ENCODE measurements at regions not wholly inside any gene's neighbourhood (a gene's known extent, or its start where the extent isn't known, plus 50 kb on each side); places are given as distances from the start of the nearest gene placed in this dataset.

GRCh38 chr11:127471662-127472061, 471.1 kb upstream of the KIRREL3 start:
- TF ChIP-seq CTCF (IDR thresholded peaks at IDR 0.05): no peak
- H3K27me3 ChIP-seq: no peaks in the 10 kb centered on the region

GRCh38 chr11:127470306-127470884, 469.8 kb upstream of the KIRREL3 start:
- Histone ChIP-seq H3K27me3 (no peaks in the 10 kb centered on the region), H3K4me3 (no peak overlapping the region), H3K4me1 (no peaks in the 10 kb centered on the region), H3K9me3 (no peaks in the 10 kb centered on the region), H3K27ac (no peak overlapping the region), H3K36me3 (no peaks in the 10 kb centered on the region)
- TF ChIP-seq CTCF (IDR thresholded peaks at IDR 0.05): peak in 1 of 2 donors; percentile 44
- no peak for DNase-seq (ENCODE audit: low spot score)

More at GRCh38 chr11:127471662-127472061, 471.1 kb upstream of the KIRREL3 start:
- no peak overlapping the region for H3K27ac ChIP-seq
- no peak for DNase-seq (ENCODE audit: low spot score)
- no peaks in the 10 kb centered on the region for H3K9me3 ChIP-seq
- H3K4me3 ChIP-seq: no peak overlapping the region
- H3K4me1 ChIP-seq: no peaks in the 10 kb centered on the region
- H3K36me3 ChIP-seq: no peaks in the 10 kb centered on the region

GRCh38 chr11:127464325-127464724, 463.8 kb upstream of the KIRREL3 start:
- Histone ChIP-seq H3K4me1 (no peaks in the 10 kb centered on the region), H3K27me3 (no peaks in the 10 kb centered on the region), H3K4me3 (no peak overlapping the region), H3K27ac (no peak overlapping the region), H3K36me3 (no peaks in the 10 kb centered on the region), H3K9me3 (no peaks in the 10 kb centered on the region)
- DNase-seq (ENCODE audit: low spot score): no peak
- no peak for TF ChIP-seq CTCF (IDR thresholded peaks at IDR 0.05)

- Histone ChIP-seq H3K4me1 (no peaks in the 10 kb centered on the region), H3K9me3 (no peaks in the 10 kb centered on the region), H3K4me3 (no peak overlapping the region), H3K27ac (no peak overlapping the region), H3K27me3 (no peaks in the 10 kb centered on the region), H3K36me3 (no peaks in the 10 kb centered on the region)
- no peak for TF ChIP-seq CTCF (IDR thresholded peaks at IDR 0.05)
- DNase-seq (ENCODE audit: low spot score): no peak
These were observed 461.4 kb upstream of the KIRREL3 start for GRCh38 chr11:127462065-127462344.

GRCh38 chr11:127461241-127462064, 460.9 kb upstream of the KIRREL3 start:
- Histone ChIP-seq H3K4me3 (no peak overlapping the region), H3K27ac (no peak overlapping the region), H3K36me3 (no peaks in the 10 kb centered on the region), H3K9me3 (no peaks in the 10 kb centered on the region), H3K27me3 (no peaks in the 10 kb centered on the region), H3K4me1 (no peaks in the 10 kb centered on the region)
- no peak for TF ChIP-seq CTCF (IDR thresholded peaks at IDR 0.05)
- no peak for DNase-seq (ENCODE audit: low spot score)

Data from right atrium auricular region (tissue), 2 donors.